Anterior cingulate cortex (tissue), 58 donors: ENCODE measurements at regions not wholly inside any gene's neighbourhood (a gene's known extent, or its start where the extent isn't known, plus 50 kb on each side); places are given as distances from the start of the nearest gene placed in this dataset.
A peak's percentile ranks its signal among the peaks of the same experiment; 100 is the strongest.
"Not testable (repeated sequence)": the region's sequence is repeated elsewhere in the genome, so short reads cannot be mapped to it uniquely, and the experiment has no call there.

ENCODE experiments used
- DNase-seq, 58 donors: peaks; one replicate each; lab custom pipeline; 2025; lab: John Stamatoyannopoulos, UW

DNA sequence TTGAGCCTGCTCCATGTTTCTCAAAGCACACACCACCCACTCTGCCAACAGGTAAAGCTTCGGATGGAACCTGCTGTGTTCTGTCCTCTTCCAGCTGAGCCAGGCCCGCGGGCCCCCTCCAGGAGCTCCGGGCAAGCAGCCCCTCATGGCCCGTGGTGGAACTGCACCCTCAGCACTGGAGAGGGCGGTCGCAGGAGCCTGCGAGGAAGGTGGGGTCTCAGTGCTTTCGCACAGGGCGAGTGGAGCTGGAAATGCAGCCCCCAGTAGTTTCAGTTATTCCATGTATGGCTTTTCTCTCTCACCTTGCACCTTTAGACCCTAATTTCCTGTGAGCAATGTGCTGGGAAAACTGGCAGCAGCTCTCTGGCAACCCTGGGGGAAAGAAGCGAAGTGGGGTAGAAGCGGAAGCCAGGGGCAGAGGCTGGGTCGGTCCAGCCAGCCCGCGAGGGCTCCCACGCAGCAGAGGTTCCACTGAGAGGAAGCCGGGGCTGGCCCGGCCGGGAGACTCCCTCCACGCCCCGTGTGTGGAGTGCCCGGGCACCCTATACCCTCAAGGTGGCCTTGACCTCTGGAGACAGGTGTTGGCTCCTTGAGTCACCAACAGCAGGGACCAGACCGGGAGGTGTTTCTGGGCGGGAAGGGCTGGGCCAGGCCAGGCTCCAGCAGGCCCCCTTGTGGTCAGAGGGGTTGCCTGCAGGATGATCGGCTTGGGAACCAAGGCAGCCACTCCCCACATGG, 119.9 kb upstream of the TMEM45B start:
- DNase-seq: peak in 28 of 58 donors; percentile 7 to 46 (median 18)

DNA sequence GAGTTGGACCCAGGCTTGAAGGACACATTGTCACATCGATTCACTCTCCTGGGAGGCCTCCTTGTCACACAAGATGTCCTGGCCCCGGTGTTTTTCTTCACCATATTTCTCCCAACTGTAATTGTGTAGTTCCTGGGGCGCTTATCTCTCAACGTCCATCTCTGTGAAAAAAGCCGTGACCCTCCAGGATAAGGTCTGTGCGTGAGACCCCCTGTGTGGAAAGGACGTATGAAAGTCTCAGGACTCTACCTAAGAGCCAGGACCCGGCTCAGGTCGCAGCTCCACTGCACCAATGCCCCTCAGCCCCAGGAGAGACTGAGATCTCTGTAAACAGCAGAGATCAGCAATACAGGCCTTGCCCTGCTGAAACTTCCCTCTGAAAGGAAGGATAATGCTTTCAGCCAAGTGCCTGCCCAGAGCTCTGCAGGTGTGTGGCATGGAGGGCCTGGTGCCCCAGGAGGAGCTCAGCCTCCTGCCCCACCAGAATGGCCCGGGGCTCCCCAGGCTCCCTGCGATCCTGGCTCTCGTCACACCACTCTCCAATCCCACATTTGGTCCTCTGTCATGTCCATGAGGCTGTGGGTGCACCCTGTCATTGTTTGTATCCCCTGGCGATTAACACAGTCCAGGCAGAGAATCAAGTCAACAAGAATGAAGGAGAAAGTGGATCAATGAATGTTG, 119.2 kb upstream of the TMEM45B start:
- no peak for DNase-seq

GRCh38 chr11:129698212-129698611, 117.4 kb upstream of the TMEM45B start:
- no peak for DNase-seq

DNA sequence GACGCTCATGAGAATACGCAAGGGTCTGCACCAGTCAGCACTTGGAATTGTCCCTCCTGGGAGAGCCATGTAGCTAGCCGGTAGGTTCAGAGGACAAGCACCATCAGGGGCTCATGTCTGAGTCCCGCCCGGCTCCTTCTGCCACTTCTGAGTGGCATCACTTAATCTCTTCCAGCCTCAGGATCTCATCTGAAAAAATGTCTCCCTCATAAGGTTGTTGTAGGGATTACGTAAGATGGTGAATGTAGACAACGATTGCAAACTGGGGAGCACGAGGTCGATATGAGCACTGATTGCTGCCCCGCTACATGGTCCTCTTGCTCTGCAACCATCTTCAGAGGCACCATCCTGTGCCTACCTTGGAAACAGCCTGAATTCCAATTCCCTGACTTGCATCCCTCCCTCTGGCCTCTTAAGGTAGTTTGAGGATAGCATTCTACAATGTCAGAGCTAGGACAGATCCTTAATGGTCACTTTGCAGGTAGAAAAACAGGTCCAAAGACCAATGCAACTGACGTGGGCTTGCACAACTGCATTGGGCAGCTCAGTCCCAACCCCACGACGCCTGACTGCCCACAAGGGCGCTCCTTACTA, 115.8 kb upstream of the TMEM45B start:
- no peak for DNase-seq

- DNase-seq: no peak
Observed at GRCh38 chr11:129700701-129701100, 114.9 kb upstream of the TMEM45B start.

DNA sequence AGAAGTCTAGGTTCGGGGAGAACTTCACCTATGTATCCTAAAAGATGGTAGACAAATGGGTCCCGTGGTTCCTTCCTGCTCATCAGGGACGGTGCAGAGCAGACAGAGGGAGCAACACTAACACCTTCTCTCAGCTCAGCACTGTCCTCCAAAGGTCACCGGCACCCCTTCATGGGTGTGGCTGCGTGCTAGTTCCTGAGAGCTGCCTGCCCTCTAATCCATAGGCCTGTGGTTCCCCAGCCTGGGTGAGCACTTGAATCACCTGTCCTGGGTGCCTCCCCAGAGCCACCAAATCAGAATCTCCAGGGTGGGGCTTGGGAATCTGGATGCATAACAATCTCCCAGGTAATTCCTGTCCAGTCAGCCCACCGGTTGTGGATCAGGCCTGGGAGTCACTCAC, 113.9 kb upstream of the TMEM45B start:
- DNase-seq: no peak

DNA sequence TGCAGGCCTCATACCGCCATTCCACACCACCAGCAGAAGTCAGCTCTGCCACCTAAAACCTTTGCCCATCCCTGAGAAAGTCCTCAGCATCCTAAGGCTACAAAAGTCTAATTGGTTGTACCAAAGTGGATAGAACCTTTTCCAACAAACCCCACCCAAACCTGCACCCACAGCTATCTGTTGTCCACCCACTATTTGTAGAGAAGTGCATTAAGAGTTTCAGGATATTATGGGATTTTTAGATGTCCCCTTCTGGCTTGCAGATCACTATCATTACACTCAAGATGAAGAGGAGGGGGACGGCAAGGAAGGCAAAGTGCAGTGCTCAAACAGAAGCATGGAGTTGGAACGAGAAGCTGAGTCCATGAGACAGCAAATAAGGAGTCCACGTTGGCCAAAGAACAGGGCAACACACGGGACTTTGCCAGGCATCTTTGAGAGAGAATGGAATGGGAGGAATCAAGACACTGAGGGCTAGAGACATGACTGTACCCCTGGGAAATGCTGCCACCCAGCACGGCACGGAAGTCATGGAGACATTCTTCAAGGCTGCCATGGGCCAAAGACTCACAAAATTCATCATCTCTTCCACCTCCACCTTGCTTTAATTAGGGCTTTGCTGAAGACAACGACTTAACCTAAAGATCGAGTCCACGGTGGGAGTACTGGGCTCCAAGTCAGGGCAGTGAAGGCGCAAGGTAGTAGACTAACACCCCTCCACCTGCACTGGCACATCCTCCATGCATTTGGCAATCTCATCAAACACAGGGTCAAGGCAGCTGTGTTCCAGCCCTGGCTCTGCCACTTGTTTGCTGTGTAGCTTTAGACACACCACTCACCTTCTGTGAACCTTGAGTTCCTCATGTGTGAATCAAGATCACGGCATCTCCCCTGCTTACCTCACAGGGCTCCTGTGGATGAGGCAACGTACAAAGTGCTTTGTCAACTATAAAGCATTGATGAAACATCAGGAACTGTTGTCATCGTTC, 112.9 kb upstream of the TMEM45B start:
- DNase-seq: no peak

DNA sequence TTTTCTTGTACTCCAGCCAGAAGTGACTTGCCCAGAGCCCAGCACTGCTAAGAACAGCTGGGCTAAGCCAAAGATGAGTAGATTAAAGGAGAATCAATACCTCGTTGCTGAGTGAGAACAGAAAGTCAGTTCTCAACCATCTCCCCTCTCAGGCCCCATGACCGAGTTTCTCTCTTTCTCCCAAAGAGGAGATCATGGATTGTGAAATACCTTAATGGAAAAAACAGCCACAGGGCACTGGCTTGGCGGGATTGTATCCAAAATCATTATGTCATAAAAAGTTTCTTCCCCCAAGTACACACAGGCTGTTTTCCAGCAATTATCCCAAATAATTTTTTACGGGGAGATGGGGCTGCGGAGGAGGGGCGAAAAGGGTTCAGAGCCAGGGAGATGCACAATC, 111.8 kb upstream of the TMEM45B start:
- no peak for DNase-seq

- no peak for DNase-seq
Observed at GRCh38 chr11:129704831-129705230, 110.8 kb upstream of the TMEM45B start.

DNA sequence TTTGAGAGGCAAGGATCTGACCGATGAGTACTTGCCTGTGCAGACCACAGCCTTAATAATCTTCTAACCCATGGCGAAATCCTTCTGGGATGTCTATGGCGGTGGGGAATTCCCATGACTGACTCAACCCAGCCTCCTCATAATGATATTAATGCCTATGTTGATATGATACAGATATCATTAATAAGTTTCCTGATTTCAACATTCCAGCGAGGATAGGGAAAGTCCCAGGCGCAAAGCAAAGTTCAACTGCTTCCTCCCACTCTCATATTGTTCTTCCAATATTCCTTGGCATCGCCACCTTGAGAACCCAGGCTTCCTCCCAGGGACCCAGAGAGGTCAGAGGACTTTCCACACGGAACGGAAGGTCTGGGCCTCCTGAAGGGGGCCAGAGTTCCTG, 110.3 kb upstream of the TMEM45B start:
- DNase-seq: no peak

DNA sequence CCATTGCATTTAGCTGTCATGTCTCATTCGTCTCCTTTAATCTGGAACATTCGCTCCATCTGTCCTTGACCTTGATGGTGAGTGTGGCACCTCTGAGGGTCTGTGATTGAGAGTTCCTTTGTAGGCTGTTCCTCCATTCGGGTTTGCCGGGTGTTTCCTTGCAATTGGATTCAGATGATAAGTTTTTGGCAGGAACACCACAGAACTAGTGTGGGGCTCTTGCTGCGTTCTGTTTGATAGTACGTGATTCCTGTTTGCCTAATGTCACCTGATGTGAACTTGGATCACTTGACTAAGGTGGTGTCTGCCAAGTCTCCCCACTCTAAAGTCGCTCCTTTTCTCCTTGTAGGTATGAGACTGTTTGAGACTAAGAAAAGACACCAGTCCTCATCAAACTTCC, 109.7 kb upstream of the TMEM45B start:
- no peak for DNase-seq

GRCh38 chr11:129709801-129710398, 105.7 kb upstream of the TMEM45B start:
- no peak for DNase-seq

- no peak for DNase-seq
Observed at GRCh38 chr11:129710423-129710822, 105.2 kb upstream of the TMEM45B start.

- no peak for DNase-seq
Observed at GRCh38 chr11:129711760-129712159, 103.9 kb upstream of the TMEM45B start.

GRCh38 chr11:129712486-129713240, 103.0 kb upstream of the TMEM45B start:
- not testable (repeated sequence) for DNase-seq

DNA sequence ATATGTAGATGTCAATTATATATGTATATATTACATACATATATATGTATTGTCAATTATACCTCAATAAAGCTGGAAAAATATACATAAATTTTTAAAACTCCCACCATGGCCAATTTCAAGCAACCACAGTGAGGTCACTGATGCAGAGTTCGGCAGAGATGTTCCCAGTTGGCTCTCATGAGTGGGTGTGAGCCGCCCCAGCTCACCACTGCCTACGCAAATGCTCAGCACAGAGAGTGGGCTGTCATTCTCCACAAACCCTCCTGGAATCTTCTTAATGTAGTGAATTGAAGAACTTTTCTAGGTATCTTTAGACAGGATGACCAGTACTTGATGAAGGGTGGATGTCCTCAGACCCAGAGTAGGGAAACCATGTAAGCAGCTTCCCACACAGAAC, 96.6 kb upstream of the TMEM45B start:
- no peak for DNase-seq

DNA sequence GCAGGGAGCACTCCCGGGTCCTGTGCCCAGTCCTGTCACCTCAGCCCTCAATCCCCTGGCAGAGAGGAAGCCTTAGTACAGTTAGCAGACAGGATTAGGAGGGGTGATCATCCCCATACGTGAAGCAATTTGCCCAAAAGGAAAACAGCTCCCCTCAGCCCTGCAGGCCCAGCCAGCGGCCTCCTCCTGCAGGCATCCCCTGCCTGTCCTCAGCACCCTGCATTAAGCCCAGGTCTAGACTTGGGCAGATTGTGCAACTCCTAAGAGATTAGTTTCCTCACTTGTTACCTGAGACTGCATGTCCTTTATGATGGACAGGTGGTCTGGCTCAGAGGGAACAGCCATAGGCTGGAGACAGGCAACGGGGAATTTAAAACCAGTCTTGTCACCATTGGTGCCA, 95.5 kb upstream of the TMEM45B start:
- no peak for DNase-seq

DNA sequence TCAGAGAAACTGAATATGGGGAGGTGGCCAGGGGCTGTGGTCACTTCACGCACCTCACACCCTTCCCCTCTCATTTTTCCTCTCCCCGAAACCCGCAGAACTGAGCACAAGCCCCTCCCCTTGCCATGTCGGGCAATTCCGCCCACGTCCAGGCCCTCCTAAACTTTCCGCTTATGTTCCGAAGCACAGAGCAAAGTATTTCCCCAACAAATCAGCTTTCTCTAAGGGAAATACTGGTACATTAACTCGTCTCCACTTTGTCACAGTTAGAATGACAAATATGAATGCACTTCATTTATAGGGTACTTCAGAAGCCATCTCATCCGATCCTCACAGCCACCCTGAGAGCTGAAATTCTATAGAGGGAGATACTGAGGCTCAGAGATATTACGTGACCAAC, 94.7 kb upstream of the TMEM45B start:
- no peak for DNase-seq

- DNase-seq: no peak
Observed at GRCh38 chr11:129721685-129722084, 94.0 kb upstream of the TMEM45B start.

DNA sequence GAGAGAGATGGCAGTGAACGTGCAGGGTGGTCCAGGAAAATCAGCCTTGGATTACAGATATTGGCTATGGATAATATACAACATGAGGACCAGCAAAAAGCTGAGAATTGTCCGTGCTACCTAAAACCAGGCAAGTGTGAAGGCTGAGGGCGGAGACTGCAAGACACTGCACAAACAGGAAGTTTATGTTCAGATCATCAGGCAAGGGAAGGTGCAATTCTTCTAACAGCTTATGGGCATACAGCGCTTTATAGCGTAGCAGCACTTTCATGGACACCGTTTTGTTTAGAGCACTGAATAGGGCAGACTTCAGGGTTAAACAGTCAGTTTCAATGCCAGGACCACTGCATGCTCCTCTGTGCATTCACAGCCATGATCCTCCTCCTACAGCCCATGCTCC, 93.1 kb upstream of the TMEM45B start:
- DNase-seq: no peak
